Left ventricle myocardium superior (tissue), 1 donor: ENCODE measurements at regions not wholly inside any gene's neighbourhood (a gene's known extent, or its start where the extent isn't known, plus 50 kb on each side); places are given as distances from the start of the nearest gene placed in this dataset.

ENCODE experiments used
- ATAC-seq: fragments of 200-7000 bp; cut with Tn5 transposase; one replicate; pipeline ENCODE4 v1.9.1; 2020; ENCODE audit warnings: mild to moderate bottlenecking, moderate library complexity
- DNase-seq: peaks from one replicate; pipeline ENCODE4 v3.0.0-alpha.2; 2020
- intact Hi-C: fragments of 100-400 bp; cut with micrococcal nuclease; formaldehyde crosslinking; loops from one replicate; pipeline ENCODE4 v1.11.0; 2022
- donor health status: DM: no; HTN: yes; CAD: no; lungs with severe emphysema.

GRCh38 chr12:132427174-132427768 lies 62.7 kb upstream of the FBRSL1 start:
- DNase-seq (no peak), ATAC-seq (no peak)
- intact Hi-C loops: no loop called here

GRCh38 chr12:132426349-132427173 lies 63.4 kb upstream of the FBRSL1 start:
- no peak for DNase-seq
- intact Hi-C loops: no loop called here
- no peak for ATAC-seq

- ATAC-seq: no peak
These were observed 65.1 kb upstream of the FBRSL1 start for GRCh38 chr12:132424811-132425210.

GRCh38 chr12:132423820-132424645 lies 65.9 kb upstream of the FBRSL1 start:
- ATAC-seq (no peak), DNase-seq (no peak)
- intact Hi-C loops: no loop called here

More at GRCh38 chr12:132424811-132425210, 65.1 kb upstream of the FBRSL1 start:
- no peak for DNase-seq
- intact Hi-C loops: no loop called here

GRCh38 chr12:132423251-132423819 lies 66.6 kb upstream of the FBRSL1 start:
- intact Hi-C loops: no loop called here
- DNase-seq (no peak), ATAC-seq (no peak)

- DNase-seq (no peak), ATAC-seq (no peak)
- intact Hi-C loops: no loop called here
These were observed 67.4 kb upstream of the FBRSL1 start for GRCh38 chr12:132422381-132423043.

GRCh38 chr12:132422040-132422380 lies 67.9 kb upstream of the FBRSL1 start:
- ATAC-seq (no peak), DNase-seq (no peak)
- intact Hi-C loops: no loop called here

GRCh38 chr12:132419631-132420246 lies 70.2 kb upstream of the FBRSL1 start:
- ATAC-seq (no peak), DNase-seq (no peak)
- intact Hi-C loops: loop anchor here (10.0 kb wide), 1 partner anchor 195 kb away; the partner anchor contains the start of genes LRCOL1 and P2RX2

- ATAC-seq (no peak), DNase-seq (no peak)
- intact Hi-C loops: loop anchor here (10.0 kb wide), 1 partner anchor 196 kb away; the partner anchor contains the start of genes LRCOL1 and P2RX2
These were observed 71.5 kb upstream of the FBRSL1 start for GRCh38 chr12:132418393-132418925.

GRCh38 chr12:132417741-132418140 lies 72.2 kb upstream of the FBRSL1 start:
- DNase-seq (no peak), ATAC-seq (no peak)
- intact Hi-C loops: loop anchor here (10.0 kb wide), 1 partner anchor 197 kb away; the partner anchor contains the start of genes LRCOL1 and P2RX2

GRCh38 chr12:132416827-132417226 lies 73.1 kb upstream of the FBRSL1 start:
- intact Hi-C loops: loop anchor here (10.0 kb wide), 1 partner anchor 198 kb away; the partner anchor contains the start of genes LRCOL1 and P2RX2
- no peak for ATAC-seq
- no peak for DNase-seq

GRCh38 chr12:132416121-132416673 lies 73.8 kb upstream of the FBRSL1 start:
- intact Hi-C loops: loop anchor here (10.0 kb wide), 1 partner anchor 199 kb away; the partner anchor contains the start of genes LRCOL1 and P2RX2
- ATAC-seq: no peak
- DNase-seq: no peak

- DNase-seq: no peak
- intact Hi-C loops: loop anchor here (10.0 kb wide), 1 partner anchor 199 kb away; the partner anchor contains the start of genes LRCOL1 and P2RX2
- ATAC-seq: peak; percentile 22
These were observed 74.4 kb upstream of the FBRSL1 start for GRCh38 chr12:132415327-132416120.

GRCh38 chr12:132414634-132415326 lies 75.2 kb upstream of the FBRSL1 start:
- DNase-seq (peak; percentile 84), ATAC-seq (peak; percentile 97)
- intact Hi-C loops: loop anchor here (10.0 kb wide), 1 partner anchor 200 kb away; the partner anchor contains the start of genes LRCOL1 and P2RX2

GRCh38 chr12:132413931-132414588 lies 75.9 kb upstream of the FBRSL1 start:
- intact Hi-C loops: loop anchor here (10.0 kb wide), 1 partner anchor 201 kb away; the partner anchor contains the start of genes LRCOL1 and P2RX2
- DNase-seq (no peak), ATAC-seq (peak; percentile 14)
